ENCODE measurements at regions not wholly inside any gene's neighbourhood (a gene's known extent, or its start where the extent isn't known, plus 50 kb on each side); places are given as distances from the start of the nearest gene placed in this dataset.

DNA sequence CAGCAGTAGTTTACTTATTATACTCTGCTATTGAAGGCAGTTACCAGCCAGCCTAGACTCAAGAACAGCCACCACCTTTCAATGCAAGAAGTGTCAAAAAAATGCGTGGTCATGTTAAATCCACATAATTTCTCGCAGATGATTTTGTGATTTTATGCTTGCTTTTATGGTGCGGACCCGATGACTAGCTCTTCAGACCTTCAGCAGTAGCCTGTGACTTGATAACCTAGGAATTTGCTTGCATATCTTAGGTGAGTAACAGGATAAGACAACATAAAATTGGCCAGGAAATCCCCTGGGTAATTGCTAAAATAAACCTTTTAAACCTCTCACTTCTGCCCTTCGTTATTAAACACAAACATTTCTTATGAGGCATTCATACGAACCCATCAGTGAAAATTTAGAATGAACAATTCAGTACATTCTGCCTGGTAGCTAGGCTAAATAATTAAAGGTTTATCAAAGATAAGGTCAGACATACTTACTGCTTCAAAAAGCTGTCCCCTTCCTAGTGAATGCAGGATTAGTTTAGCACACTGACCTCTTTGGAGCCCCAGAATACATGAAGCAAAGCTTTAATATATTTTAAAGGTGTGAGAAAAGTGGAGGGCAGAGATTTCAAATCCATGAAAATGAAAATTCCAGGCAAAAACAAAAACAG is 798.8 kb downstream of the OTOL1 start:
- intact Hi-C loops (cut with micrococcal nuclease; ENCODE audit: unreplicated experiment): no loop called here
- peak; percentile 2 for DNase-seq (ENCODE audit: low spot score)
- CTCF ChIA-PET: no interaction called here
- Histone ChIP-seq H3K4me1 (ENCODE audit: insufficient read depth, low read length, poor library complexity, severe bottlenecking) (no peaks in the 10 kb centered on the region), H3K27ac (ENCODE audit: low read depth, low read length, poor library complexity, severe bottlenecking) (no peak overlapping the region), H3K9me3 (ENCODE audit: low read depth, low read length, poor library complexity, severe bottlenecking) (no peaks in the 10 kb centered on the region), H3K27me3 (replicated peaks; ENCODE audit: insufficient read depth, low read depth, low read length, poor library complexity) (no peaks in the 10 kb centered on the region), H3K36me3 (ENCODE audit: insufficient read depth, low read length, poor library complexity, severe bottlenecking) (no peaks in the 10 kb centered on the region), H3K4me3 (ENCODE audit: low read depth, low read length, poor library complexity, severe bottlenecking) (no peak overlapping the region)
- TF ChIP-seq, protein P1, sequence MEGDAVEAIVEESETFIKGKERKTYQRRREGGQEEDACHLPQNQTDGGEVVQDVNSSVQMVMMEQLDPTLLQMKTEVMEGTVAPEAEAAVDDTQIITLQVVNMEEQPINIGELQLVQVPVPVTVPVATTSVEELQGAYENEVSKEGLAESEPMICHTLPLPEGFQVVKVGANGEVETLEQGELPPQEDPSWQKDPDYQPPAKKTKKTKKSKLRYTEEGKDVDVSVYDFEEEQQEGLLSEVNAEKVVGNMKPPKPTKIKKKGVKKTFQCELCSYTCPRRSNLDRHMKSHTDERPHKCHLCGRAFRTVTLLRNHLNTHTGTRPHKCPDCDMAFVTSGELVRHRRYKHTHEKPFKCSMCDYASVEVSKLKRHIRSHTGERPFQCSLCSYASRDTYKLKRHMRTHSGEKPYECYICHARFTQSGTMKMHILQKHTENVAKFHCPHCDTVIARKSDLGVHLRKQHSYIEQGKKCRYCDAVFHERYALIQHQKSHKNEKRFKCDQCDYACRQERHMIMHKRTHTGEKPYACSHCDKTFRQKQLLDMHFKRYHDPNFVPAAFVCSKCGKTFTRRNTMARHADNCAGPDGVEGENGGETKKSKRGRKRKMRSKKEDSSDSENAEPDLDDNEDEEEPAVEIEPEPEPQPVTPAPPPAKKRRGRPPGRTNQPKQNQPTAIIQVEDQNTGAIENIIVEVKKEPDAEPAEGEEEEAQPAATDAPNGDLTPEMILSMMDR (conservative IDR thresholded peaks at IDR 0.05; ENCODE audit: low read depth, low read length): no peak
- TF ChIP-seq EZH2 (IDR thresholded peaks at IDR 0.05; ENCODE audit: borderline replicate concordance, low read depth, low read length, poor library complexity, severe bottlenecking): no peak
- POLR2A ChIA-PET (ENCODE audit: low non-redundant PET): no interaction called here
- no TSS peak for BruUV-seq (replicated peaks)

DNA sequence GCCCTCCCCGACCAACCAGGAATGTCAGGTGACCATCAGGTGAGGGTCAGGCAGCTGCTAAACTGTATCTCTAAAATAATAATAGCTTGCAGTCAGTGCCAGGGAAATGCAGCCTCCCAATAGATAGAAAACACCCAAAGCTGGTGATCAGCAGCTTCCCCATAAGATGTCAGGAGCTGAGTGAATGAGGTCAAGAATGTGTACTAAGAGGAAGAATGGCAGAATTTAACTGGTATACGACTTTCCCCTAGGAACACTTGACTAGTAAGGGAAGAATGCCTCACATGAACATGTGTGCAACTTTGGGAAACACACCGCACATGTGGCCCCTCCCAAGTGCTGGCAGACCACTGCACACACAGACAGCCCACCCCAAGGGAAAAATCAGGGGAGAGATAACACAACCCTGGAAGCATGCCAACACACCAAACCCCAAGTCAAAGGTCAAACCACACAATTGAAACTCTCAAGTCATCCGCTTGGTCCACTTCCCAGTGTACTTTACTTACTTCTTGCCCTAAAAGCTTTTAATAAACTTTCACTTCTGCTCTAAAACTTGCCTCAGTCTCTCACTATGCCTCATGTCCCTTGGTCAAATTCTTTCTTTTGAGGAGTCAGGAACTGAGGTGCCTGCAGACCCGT is 806.5 kb downstream of the OTOL1 start:
- Histone ChIP-seq H3K36me3 (ENCODE audit: insufficient read depth, low read length, poor library complexity, severe bottlenecking) (no peaks in the 10 kb centered on the region), H3K9me3 (ENCODE audit: low read depth, low read length, poor library complexity, severe bottlenecking) (no peaks in the 10 kb centered on the region), H3K4me3 (ENCODE audit: low read depth, low read length, poor library complexity, severe bottlenecking) (no peak overlapping the region), H3K27ac (ENCODE audit: low read depth, low read length, poor library complexity, severe bottlenecking) (no peak overlapping the region), H3K27me3 (replicated peaks; ENCODE audit: insufficient read depth, low read depth, low read length, poor library complexity) (no peaks in the 10 kb centered on the region), H3K4me1 (ENCODE audit: insufficient read depth, low read length, poor library complexity, severe bottlenecking) (no peaks in the 10 kb centered on the region)
- DNase-seq (ENCODE audit: low spot score): no peak
- TF ChIP-seq, protein P1 (conservative IDR thresholded peaks at IDR 0.05; ENCODE audit: low read depth, low read length): no peak
- TF ChIP-seq EZH2 (IDR thresholded peaks at IDR 0.05; ENCODE audit: borderline replicate concordance, low read depth, low read length, poor library complexity, severe bottlenecking): no peak
- CTCF ChIA-PET: no interaction called here
- BruUV-seq (replicated peaks): no TSS peak
- intact Hi-C loops (cut with micrococcal nuclease; ENCODE audit: unreplicated experiment): no loop called here
- POLR2A ChIA-PET (ENCODE audit: low non-redundant PET): no interaction called here

DNA sequence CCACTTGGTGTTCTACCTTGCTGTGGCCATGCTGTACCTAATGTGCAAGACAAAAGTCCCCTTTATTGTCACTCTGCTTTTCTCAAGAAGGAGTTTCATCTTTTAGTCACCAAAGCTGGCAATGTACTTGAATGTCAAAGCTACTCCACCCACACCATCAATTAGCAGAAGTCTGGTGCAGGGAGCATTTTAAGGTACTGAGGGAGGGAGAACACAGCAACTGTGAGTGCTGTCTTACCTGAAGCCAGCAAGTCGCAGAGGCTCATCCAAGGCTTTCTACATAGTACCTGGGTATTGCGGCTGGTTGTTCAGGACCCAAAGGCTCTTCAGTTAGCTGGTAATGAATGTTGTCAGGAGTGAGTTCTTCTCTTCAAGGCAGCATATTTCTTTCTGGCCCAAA is 820.4 kb downstream of the OTOL1 start:
- H3K9me3 ChIP-seq (ENCODE audit: low read depth, low read length, poor library complexity, severe bottlenecking): no peaks in the 10 kb centered on the region
- no peaks in the 10 kb centered on the region for H3K36me3 ChIP-seq (ENCODE audit: insufficient read depth, low read length, poor library complexity, severe bottlenecking)
- ChIA-PET CTCF (no interaction called here), POLR2A (ENCODE audit: low non-redundant PET) (no interaction called here)
- no peaks in the 10 kb centered on the region for H3K4me1 ChIP-seq (ENCODE audit: insufficient read depth, low read length, poor library complexity, severe bottlenecking)
- no peak overlapping the region for H3K27ac ChIP-seq (ENCODE audit: low read depth, low read length, poor library complexity, severe bottlenecking)
- no peak for DNase-seq (ENCODE audit: low spot score)
- TF ChIP-seq, protein P1 (conservative IDR thresholded peaks at IDR 0.05; ENCODE audit: low read depth, low read length): no peak
- no peak for TF ChIP-seq EZH2 (IDR thresholded peaks at IDR 0.05; ENCODE audit: borderline replicate concordance, low read depth, low read length, poor library complexity, severe bottlenecking)
- no TSS peak for BruUV-seq (replicated peaks)
- H3K4me3 ChIP-seq (ENCODE audit: low read depth, low read length, poor library complexity, severe bottlenecking): no peak overlapping the region
- intact Hi-C loops (cut with micrococcal nuclease; ENCODE audit: unreplicated experiment): no loop called here
- no peaks in the 10 kb centered on the region for H3K27me3 ChIP-seq (replicated peaks; ENCODE audit: insufficient read depth, low read depth, low read length, poor library complexity)

Measured in A673 (cell line).